Parathyroid adenoma (tissue), 2 donors: ENCODE measurements at regions not wholly inside any gene's neighbourhood (a gene's known extent, or its start where the extent isn't known, plus 50 kb on each side); places are given as distances from the start of the nearest gene placed in this dataset.

Source experiments
- H2AFZ ChIP-seq: fragments of 300-600 bp; sonication (generic); one replicate; pipeline ENCODE4 v1.7.0; 2017; ENCODE audit warnings: antibody characterized with exemption, mild to moderate bottlenecking
- H3K27ac ChIP-seq: fragments of 300-600 bp; sonication (generic); one replicate; pipeline ENCODE4 v1.7.0; 2017
- H3K27me3 ChIP-seq: fragments of 300-600 bp; sonication (generic); one replicate; pipeline ENCODE4 v1.7.0; 2017; ENCODE audit warnings: low read length; ENCODE audit not compliant: control insufficient read depth, insufficient read depth
- H3K36me3 ChIP-seq: fragments of 300-600 bp; sonication (generic); one replicate; pipeline ENCODE4 v1.7.0; 2017; ENCODE audit warnings: low read length; ENCODE audit not compliant: control insufficient read depth, insufficient read depth
- H3K4me1 ChIP-seq: fragments of 300-600 bp; sonication (generic); one replicate; pipeline ENCODE4 v1.7.0; 2017; ENCODE audit warnings: control low read depth
- H3K4me2 ChIP-seq: fragments of 300-600 bp; sonication (generic); one replicate; pipeline ENCODE4 v1.7.0; 2017; ENCODE audit warnings: low read length
- H3K4me3 ChIP-seq: fragments of 300-600 bp; sonication (generic); one replicate; pipeline ENCODE4 v1.7.0; 2017; ENCODE audit warnings: low read depth, low read length
- H3K79me2 ChIP-seq: fragments of 300-600 bp; sonication (generic); one replicate; pipeline ENCODE4 v1.7.0; 2017; ENCODE audit warnings: control low read depth
- H3K9ac ChIP-seq: fragments of 300-600 bp; sonication (generic); one replicate; pipeline ENCODE4 v1.7.0; 2017; ENCODE audit warnings: mild to moderate bottlenecking
- H3K9me3 ChIP-seq: fragments of 300-600 bp; sonication (generic); one replicate; pipeline ENCODE4 v1.7.0; 2017; ENCODE audit warnings: low read length; ENCODE audit not compliant: control insufficient read depth
- TF ChIP-seq, protein P1 (sequence below): fragments of 300-600 bp; sonication (generic); IDR thresholded peaks from one replicate; pipeline ENCODE4 v1.7.0; 2017; ENCODE audit warnings: antibody characterized with exemption, mild to moderate bottlenecking
- donor health status: primary hyperparathyroidism.

GRCh38 chr20:57998276-57998675 lies 230.2 kb downstream of the ANKRD60 start:
- H2AFZ ChIP-seq, result no peak overlapping the region
- H3K9ac ChIP-seq, result no peak overlapping the region
- no peaks in the 10 kb centered on the region for H3K36me3 ChIP-seq
- TF ChIP-seq, protein P1, sequence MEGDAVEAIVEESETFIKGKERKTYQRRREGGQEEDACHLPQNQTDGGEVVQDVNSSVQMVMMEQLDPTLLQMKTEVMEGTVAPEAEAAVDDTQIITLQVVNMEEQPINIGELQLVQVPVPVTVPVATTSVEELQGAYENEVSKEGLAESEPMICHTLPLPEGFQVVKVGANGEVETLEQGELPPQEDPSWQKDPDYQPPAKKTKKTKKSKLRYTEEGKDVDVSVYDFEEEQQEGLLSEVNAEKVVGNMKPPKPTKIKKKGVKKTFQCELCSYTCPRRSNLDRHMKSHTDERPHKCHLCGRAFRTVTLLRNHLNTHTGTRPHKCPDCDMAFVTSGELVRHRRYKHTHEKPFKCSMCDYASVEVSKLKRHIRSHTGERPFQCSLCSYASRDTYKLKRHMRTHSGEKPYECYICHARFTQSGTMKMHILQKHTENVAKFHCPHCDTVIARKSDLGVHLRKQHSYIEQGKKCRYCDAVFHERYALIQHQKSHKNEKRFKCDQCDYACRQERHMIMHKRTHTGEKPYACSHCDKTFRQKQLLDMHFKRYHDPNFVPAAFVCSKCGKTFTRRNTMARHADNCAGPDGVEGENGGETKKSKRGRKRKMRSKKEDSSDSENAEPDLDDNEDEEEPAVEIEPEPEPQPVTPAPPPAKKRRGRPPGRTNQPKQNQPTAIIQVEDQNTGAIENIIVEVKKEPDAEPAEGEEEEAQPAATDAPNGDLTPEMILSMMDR, result no peak
- H3K4me3 ChIP-seq, result no peak overlapping the region
- no peak overlapping the region for H3K4me2 ChIP-seq
- no peaks in the 10 kb centered on the region for H3K79me2 ChIP-seq
- no peaks in the 10 kb centered on the region for H3K4me1 ChIP-seq
- no peaks in the 10 kb centered on the region for H3K27me3 ChIP-seq
- no peak overlapping the region for H3K27ac ChIP-seq
- no peaks in the 10 kb centered on the region for H3K9me3 ChIP-seq

- H3K4me1 ChIP-seq, result no peaks in the 10 kb centered on the region
- TF ChIP-seq, protein P1, result no peak
- H3K9me3 ChIP-seq, result no peaks in the 10 kb centered on the region
- H3K27me3 ChIP-seq, result no peaks in the 10 kb centered on the region
- no peaks in the 10 kb centered on the region for H3K36me3 ChIP-seq
- no peaks in the 10 kb centered on the region for H3K79me2 ChIP-seq
- H3K27ac ChIP-seq, result no peak overlapping the region
- H3K4me3 ChIP-seq, result no peak overlapping the region
- H3K4me2 ChIP-seq, result no peak overlapping the region
- no peak overlapping the region for H2AFZ ChIP-seq
- no peak overlapping the region for H3K9ac ChIP-seq
Measured at GRCh38 chr20:57996936-57997890, 231.2 kb downstream of the ANKRD60 start.

- Histone ChIP-seq H2AFZ (no peak overlapping the region), H3K4me3 (no peak overlapping the region), H3K4me1 (no peaks in the 10 kb centered on the region), H3K4me2 (no peak overlapping the region), H3K79me2 (no peaks in the 10 kb centered on the region), H3K27ac (no peak overlapping the region), H3K9ac (no peak overlapping the region), H3K27me3 (no peaks in the 10 kb centered on the region), H3K9me3 (no peaks in the 10 kb centered on the region), H3K36me3 (no peaks in the 10 kb centered on the region)
- TF ChIP-seq, protein P1, result no peak
Measured at GRCh38 chr20:57996465-57996864, 232.0 kb downstream of the ANKRD60 start.

DNA sequence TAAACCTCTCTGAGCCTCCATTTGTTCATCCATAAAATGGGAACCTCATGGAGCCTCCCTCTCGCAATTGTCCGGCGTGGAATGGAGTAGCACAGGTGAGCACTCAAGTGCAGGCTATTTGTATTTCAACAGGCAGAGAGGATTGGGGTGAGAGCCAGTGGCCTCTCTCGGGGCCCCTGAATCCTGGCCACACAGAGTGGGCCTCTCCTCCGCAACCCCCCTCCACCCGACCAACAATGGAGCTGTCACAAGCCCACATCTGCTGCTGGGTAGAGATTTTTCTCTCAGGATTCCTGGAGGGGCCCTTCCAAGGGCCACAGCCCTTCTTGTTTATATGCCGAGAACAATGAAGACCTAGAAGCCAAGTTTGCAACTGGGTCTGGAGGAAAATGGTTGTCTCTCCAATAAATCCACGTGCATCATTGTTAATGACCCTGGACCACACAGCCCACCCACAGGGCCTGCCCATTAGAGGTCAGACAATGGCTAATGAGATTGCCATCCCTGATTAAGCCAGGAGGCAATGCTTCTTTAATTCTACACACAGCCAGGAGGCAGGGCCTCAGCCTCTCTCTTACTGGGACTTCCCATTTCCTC lies 233.0 kb downstream of the ANKRD60 start:
- Histone ChIP-seq H3K4me1 (no peaks in the 10 kb centered on the region), H3K4me3 (no peak overlapping the region), H3K36me3 (no peaks in the 10 kb centered on the region), H3K4me2 (no peak overlapping the region), H3K27me3 (no peaks in the 10 kb centered on the region), H3K9me3 (no peaks in the 10 kb centered on the region), H3K79me2 (no peaks in the 10 kb centered on the region), H3K9ac (no peak overlapping the region), H2AFZ (no peak overlapping the region), H3K27ac (no peak overlapping the region)
- TF ChIP-seq, protein P1, result no peak
